Activated CD8-positive, alpha-beta T cell treated with anti-CD3 and anti-CD28 coated beads for 36 hours (primary cell): ENCODE measurements at regions not wholly inside any gene's neighbourhood (a gene's known extent, or its start where the extent isn't known, plus 50 kb on each side); places are given as distances from the start of the nearest gene placed in this dataset.

ENCODE experiments used
- ATAC-seq: fragments of 200-7000 bp; cut with Tn5 transposase; one replicate; pipeline ENCODE4 v1.10.0; 2021; ENCODE audit warnings: mild to moderate bottlenecking, moderate library complexity
- CTCF ChIA-PET: fragments of 350-600 bp; sonication (Branson Sonifier 250); formaldehyde crosslinking; loops from one replicate; lab custom pipeline; 2021; ENCODE audit warnings: antibody characterized with exemption; lab: Charles Lee
- POLR2A ChIA-PET: fragments of 350-600 bp; sonication (Branson Sonifier 250); formaldehyde crosslinking; loops from one replicate; lab custom pipeline; 2021; ENCODE audit warnings: antibody characterized with exemption; lab: Charles Lee
- DNase-seq: peaks from one replicate; pipeline ENCODE4 v3.0.0-alpha.2; 2020
- H3K27ac Mint-ChIP-seq: one replicate; pipeline ENCODE4 v1.8.0; 2021; ENCODE audit warnings: mild to moderate bottlenecking, mixed read lengths
- H3K27me3 Mint-ChIP-seq: one replicate; pipeline ENCODE4 v1.8.0; 2021; ENCODE audit warnings: mixed read lengths
- H3K36me3 Mint-ChIP-seq: one replicate; pipeline ENCODE4 v1.8.0; 2021; ENCODE audit warnings: low read depth, mixed read lengths
- H3K4me1 Mint-ChIP-seq: one replicate; pipeline ENCODE4 v1.8.0; 2021; ENCODE audit warnings: low read depth, mixed read lengths
- H3K4me3 Mint-ChIP-seq: one replicate; pipeline ENCODE4 v1.8.0; 2021; ENCODE audit warnings: mild to moderate bottlenecking, moderate library complexity, mixed read lengths
- H3K9me3 Mint-ChIP-seq: one replicate; pipeline ENCODE4 v1.8.0; 2021; ENCODE audit warnings: mixed read lengths
- intact Hi-C: fragments of 100-400 bp; cut with micrococcal nuclease; formaldehyde crosslinking; loops from one replicate; pipeline ENCODE4 v1.10.0; 2022
- TF ChIP-seq, protein P1 (sequence below): fragments of 200-600 bp; IDR thresholded peaks from one replicate; pipeline ENCODE4 v1.8.0; 2022; ENCODE audit warnings: antibody characterized with exemption, mild to moderate bottlenecking

- H3K27ac Mint-ChIP-seq: no peak overlapping the region
- peaks cover 16% of the 10 kb centered on the region for H3K27me3 Mint-ChIP-seq
- intact Hi-C loops: no loop called here
- H3K4me3 Mint-ChIP-seq: no peak overlapping the region
- TF ChIP-seq, protein P1, sequence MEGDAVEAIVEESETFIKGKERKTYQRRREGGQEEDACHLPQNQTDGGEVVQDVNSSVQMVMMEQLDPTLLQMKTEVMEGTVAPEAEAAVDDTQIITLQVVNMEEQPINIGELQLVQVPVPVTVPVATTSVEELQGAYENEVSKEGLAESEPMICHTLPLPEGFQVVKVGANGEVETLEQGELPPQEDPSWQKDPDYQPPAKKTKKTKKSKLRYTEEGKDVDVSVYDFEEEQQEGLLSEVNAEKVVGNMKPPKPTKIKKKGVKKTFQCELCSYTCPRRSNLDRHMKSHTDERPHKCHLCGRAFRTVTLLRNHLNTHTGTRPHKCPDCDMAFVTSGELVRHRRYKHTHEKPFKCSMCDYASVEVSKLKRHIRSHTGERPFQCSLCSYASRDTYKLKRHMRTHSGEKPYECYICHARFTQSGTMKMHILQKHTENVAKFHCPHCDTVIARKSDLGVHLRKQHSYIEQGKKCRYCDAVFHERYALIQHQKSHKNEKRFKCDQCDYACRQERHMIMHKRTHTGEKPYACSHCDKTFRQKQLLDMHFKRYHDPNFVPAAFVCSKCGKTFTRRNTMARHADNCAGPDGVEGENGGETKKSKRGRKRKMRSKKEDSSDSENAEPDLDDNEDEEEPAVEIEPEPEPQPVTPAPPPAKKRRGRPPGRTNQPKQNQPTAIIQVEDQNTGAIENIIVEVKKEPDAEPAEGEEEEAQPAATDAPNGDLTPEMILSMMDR: no peak
- ChIA-PET POLR2A (no interaction called here), CTCF (no interaction called here)
- H3K4me1 Mint-ChIP-seq: no peaks in the 10 kb centered on the region
- DNase-seq: no peak
- no peak for ATAC-seq
- no peaks in the 10 kb centered on the region for H3K9me3 Mint-ChIP-seq
- no peaks in the 10 kb centered on the region for H3K36me3 Mint-ChIP-seq
These were observed 128.7 kb downstream of the MN1 start for GRCh38 chr22:27672721-27673418.

DNA sequence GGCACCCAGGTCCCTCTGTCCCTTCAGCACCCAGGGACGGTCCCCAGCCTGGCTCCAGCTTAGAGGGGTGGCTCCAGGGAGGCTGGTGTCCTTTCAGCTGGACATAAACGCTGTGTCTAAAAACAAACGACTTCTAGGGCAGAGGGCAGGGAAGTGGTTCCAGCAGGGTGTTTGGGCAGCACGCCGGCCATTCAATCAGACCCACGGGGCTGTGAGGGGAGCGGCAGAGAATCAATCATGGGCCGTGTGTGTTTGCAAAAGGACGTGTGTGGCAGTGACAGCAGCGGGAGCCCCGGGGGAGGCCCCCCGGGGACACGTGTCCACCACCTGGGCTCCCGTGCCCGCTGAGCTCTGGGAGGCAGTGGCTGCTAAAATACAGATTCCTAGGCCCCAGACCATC, 127.7 kb downstream of the MN1 start:
- H3K36me3 Mint-ChIP-seq: no peaks in the 10 kb centered on the region
- DNase-seq (no peak), ATAC-seq (no peak)
- TF ChIP-seq, protein P1: no peak
- intact Hi-C loops: no loop called here
- no peaks in the 10 kb centered on the region for H3K4me1 Mint-ChIP-seq
- H3K4me3 Mint-ChIP-seq: no peak overlapping the region
- CTCF ChIA-PET: no interaction called here
- peaks cover 16% of the 10 kb centered on the region for H3K27me3 Mint-ChIP-seq
- no peak overlapping the region for H3K27ac Mint-ChIP-seq
- H3K9me3 Mint-ChIP-seq: no peaks in the 10 kb centered on the region
- POLR2A ChIA-PET: no interaction called here

DNA sequence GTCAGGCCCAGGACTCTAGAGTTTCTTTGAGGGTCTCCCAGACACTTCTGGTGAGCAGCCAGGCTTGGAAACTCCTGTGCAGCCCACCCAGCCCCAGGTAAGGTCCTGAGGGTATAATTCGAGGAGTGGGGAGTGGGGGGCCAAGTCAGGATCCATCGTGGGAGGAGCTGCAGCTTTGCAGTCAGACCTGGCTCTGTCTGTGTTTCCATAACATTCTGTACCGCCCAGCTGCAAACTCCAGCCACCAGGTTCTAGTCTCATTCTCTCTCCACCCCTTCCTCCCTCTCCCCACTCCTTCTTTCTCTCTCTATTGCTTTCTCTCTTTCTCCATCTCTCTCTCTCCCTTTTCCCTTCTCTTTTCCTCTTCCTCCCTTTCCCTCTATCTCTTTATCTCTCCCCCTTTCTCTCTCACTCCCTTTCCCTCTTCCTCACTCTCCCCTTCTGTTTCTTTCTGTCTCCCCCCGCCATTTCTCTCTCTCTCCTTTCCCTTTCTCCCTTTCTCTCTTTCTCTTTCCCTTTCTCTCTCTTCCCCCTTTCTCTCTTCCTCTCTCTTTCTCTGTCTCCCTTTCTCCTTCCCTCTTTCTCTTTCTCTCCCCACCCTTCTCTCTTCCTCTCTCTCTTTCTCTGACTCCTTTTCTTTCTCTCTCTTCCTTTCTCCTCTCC, 127.2 kb downstream of the MN1 start:
- CTCF ChIA-PET: no interaction called here

DNA sequence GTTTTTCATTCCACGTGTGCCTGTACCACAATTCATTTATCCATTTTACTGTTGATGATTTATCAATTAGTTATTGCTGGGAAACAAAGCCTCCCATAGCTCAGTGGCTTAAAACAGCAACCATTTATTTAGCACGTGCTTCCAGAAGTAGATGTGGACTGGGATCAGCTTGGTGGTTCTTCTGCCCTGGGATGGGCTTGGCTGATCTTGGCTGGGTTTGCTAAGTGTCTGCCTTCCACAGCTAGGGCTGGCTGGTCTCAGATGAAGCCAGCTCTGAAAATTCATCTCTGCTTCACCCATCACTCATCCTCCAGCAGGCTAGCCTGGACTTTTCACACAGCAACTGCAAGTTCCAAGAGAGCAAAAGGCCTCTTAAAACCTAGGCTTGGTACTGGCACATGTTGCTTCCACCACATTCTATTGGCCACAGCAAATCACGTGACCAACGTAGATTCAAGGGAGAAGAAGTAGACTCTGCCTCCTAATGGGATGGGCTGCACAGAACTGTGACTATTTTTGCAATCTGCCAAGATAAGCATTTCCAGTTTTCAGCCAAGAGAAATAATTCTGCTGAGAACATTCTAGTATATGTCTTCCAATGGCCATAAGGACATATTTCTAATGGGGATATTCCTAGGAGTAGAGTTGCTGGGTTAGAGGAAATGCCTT, 124.9 kb downstream of the MN1 start:
- DNase-seq (no peak), ATAC-seq (no peak)
- Mint-ChIP-seq H3K36me3 (no peaks in the 10 kb centered on the region), H3K27ac (no peak overlapping the region), H3K9me3 (no peaks in the 10 kb centered on the region), H3K4me3 (no peak overlapping the region), H3K27me3 (peaks cover 7% of the 10 kb centered on the region), H3K4me1 (no peaks in the 10 kb centered on the region)
- POLR2A ChIA-PET: no interaction called here
- intact Hi-C loops: no loop called here
- CTCF ChIA-PET: no interaction called here
- TF ChIP-seq, protein P1: no peak

More for the DNA sequence above, 127.2 kb downstream of the MN1 start:
- TF ChIP-seq, protein P1: no peak
- Mint-ChIP-seq H3K9me3 (no peaks in the 10 kb centered on the region), H3K4me1 (no peaks in the 10 kb centered on the region), H3K27ac (no peak overlapping the region), H3K4me3 (no peak overlapping the region), H3K36me3 (no peaks in the 10 kb centered on the region), H3K27me3 (peaks cover 16% of the 10 kb centered on the region)
- ATAC-seq (no peak), DNase-seq (no peak)
- POLR2A ChIA-PET: no interaction called here
- intact Hi-C loops: no loop called here

DNA sequence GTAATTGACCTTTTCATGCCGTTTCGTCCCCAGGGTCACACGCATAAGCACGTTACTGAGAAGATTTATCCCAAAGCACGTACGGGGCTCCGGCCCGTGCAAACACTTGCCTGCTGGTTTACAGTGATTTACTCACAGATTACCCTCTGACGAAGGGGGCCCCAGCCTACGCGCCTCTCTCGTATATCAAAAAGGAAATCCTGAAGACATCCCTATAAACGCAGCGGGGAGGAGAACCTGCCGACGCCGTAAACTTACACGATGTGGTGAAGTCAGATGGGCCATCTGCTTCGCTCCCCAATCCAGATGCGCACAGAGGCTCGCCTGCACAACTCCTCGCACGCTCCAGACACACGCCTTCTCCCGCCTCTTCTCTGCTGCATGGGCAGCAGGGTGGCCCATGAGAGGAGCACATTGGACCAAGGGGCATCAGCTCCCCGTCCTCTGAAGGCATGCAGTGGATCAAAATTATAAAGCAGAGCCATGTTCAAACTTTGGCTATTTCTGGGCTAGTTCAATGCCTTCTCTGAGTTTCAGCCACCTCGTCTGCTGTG, 123.6 kb downstream of the MN1 start:
- TF ChIP-seq, protein P1: no peak
- DNase-seq: no peak

More for the DNA sequence above, 123.6 kb downstream of the MN1 start:
- ATAC-seq: no peak
- Mint-ChIP-seq H3K9me3 (no peaks in the 10 kb centered on the region), H3K27ac (no peak overlapping the region), H3K4me3 (no peak overlapping the region), H3K27me3 (peaks cover 7% of the 10 kb centered on the region), H3K4me1 (no peaks in the 10 kb centered on the region), H3K36me3 (no peaks in the 10 kb centered on the region)
- CTCF ChIA-PET: no interaction called here
- POLR2A ChIA-PET: interaction anchor here (0.6 kb wide), 1 partner anchor 608 kb away, joined by 3 read pairs; no protein-coding TSS in a partner anchor
- intact Hi-C loops: no loop called here
